Nephron progenitor cell (in vitro differentiated cells): ENCODE measurements at regions not wholly inside any gene's neighbourhood (a gene's known extent, or its start where the extent isn't known, plus 50 kb on each side); places are given as distances from the start of the nearest gene placed in this dataset.

Source experiments
- DNase-seq: peaks from one replicate; pipeline ENCODE4 v3.0.0; 2021
- H3K27ac Mint-ChIP-seq: 2 replicates; pipeline ENCODE4 v1.8.0; 2021; ENCODE audit warnings: mild to moderate bottlenecking, moderate library complexity, mixed read lengths
- H3K27me3 Mint-ChIP-seq: 2 replicates; pipeline ENCODE4 v1.8.0; 2021; ENCODE audit warnings: mild to moderate bottlenecking, low read depth, mixed read lengths; ENCODE audit not compliant: poor library complexity
- H3K36me3 Mint-ChIP-seq: 2 replicates; pipeline ENCODE4 v1.8.0; 2021; ENCODE audit warnings: low read depth, mixed read lengths
- H3K4me1 Mint-ChIP-seq: 2 replicates; pipeline ENCODE4 v1.8.0; 2021; ENCODE audit warnings: mixed read lengths
- H3K4me3 Mint-ChIP-seq: 2 replicates; pipeline ENCODE4 v1.8.0; 2021; ENCODE audit warnings: mild to moderate bottlenecking, moderate library complexity, mixed read lengths
- H3K9me3 Mint-ChIP-seq: 2 replicates; pipeline ENCODE4 v1.8.0; 2021; ENCODE audit warnings: mild to moderate bottlenecking, moderate library complexity, mixed read lengths
- TF ChIP-seq, protein P1 (sequence below): fragments of 200-600 bp; sonication (generic); IDR thresholded peaks from 2 replicates; pipeline ENCODE4 v1.5.0; 2021; ENCODE audit warnings: antibody characterized with exemption

GRCh38 chr3:144102421-144102820 lies 130.8 kb downstream of the DIPK2A start:
- no peak overlapping the region for H3K4me3 Mint-ChIP-seq
- TF ChIP-seq, protein P1, sequence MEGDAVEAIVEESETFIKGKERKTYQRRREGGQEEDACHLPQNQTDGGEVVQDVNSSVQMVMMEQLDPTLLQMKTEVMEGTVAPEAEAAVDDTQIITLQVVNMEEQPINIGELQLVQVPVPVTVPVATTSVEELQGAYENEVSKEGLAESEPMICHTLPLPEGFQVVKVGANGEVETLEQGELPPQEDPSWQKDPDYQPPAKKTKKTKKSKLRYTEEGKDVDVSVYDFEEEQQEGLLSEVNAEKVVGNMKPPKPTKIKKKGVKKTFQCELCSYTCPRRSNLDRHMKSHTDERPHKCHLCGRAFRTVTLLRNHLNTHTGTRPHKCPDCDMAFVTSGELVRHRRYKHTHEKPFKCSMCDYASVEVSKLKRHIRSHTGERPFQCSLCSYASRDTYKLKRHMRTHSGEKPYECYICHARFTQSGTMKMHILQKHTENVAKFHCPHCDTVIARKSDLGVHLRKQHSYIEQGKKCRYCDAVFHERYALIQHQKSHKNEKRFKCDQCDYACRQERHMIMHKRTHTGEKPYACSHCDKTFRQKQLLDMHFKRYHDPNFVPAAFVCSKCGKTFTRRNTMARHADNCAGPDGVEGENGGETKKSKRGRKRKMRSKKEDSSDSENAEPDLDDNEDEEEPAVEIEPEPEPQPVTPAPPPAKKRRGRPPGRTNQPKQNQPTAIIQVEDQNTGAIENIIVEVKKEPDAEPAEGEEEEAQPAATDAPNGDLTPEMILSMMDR, result no peak
- no peak overlapping the region for H3K27ac Mint-ChIP-seq
- no peaks in the 10 kb centered on the region for H3K36me3 Mint-ChIP-seq
- peaks cover 11% of the 10 kb centered on the region for H3K9me3 Mint-ChIP-seq
- no peak for DNase-seq
- no peaks in the 10 kb centered on the region for H3K4me1 Mint-ChIP-seq
- H3K27me3 Mint-ChIP-seq, result peaks cover 7% of the 10 kb centered on the region

- Mint-ChIP-seq H3K4me1 (no peaks in the 10 kb centered on the region), H3K27me3 (peaks cover 7% of the 10 kb centered on the region), H3K4me3 (no peak overlapping the region), H3K36me3 (no peaks in the 10 kb centered on the region), H3K9me3 (peaks cover 11% of the 10 kb centered on the region), H3K27ac (no peak overlapping the region)
- no peak for DNase-seq
- TF ChIP-seq, protein P1, result no peak
Measured at GRCh38 chr3:144104186-144104585, 132.6 kb downstream of the DIPK2A start.

DNA sequence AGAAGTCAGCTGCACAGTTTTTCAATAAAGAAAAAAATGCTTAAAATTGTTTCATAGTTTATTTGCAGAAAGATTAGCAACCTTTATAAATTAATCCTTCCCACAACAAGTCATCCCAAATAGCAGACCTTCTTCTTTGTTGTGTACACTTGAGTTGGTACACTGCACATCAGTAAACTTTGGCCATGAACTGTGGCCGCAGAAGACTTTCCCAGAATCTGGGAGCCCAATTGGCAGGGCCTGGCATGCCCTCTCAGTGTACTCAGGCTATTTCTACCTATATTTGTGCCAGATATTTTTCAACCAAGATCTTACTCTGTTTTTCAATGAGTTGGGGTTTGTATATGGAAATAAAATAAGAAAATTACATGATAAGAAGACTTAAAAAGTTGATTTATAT lies 133.1 kb downstream of the DIPK2A start:
- no peak overlapping the region for H3K27ac Mint-ChIP-seq
- peaks cover 7% of the 10 kb centered on the region for H3K27me3 Mint-ChIP-seq
- peaks cover 11% of the 10 kb centered on the region for H3K9me3 Mint-ChIP-seq
- TF ChIP-seq, protein P1, result no peak
- no peaks in the 10 kb centered on the region for H3K36me3 Mint-ChIP-seq
- DNase-seq, result no peak
- no peak overlapping the region for H3K4me3 Mint-ChIP-seq
- H3K4me1 Mint-ChIP-seq, result no peaks in the 10 kb centered on the region

DNA sequence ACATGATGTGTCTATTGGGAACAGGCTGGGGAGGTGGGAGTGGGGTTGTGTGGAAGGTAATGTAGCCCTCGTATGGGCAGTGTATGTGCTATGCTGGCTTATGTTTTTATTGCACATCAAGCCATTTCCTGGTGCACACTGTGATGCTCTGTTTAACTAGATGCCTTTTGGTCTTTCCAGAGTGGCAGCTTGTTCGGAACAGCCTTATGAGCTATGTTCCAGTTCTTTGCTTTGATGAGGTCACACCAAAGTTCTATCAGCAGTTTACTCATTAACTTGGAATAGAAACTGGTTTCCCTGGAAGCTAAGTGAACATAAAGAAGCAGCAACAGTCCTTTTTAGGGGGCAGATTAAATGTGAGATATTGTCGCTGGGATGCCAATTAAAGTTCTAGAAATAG lies 133.9 kb downstream of the DIPK2A start:
- Mint-ChIP-seq H3K4me3 (no peak overlapping the region), H3K27me3 (peaks cover 4% of the 10 kb centered on the region), H3K36me3 (no peaks in the 10 kb centered on the region), H3K4me1 (no peaks in the 10 kb centered on the region), H3K27ac (no peak overlapping the region), H3K9me3 (peaks cover 4% of the 10 kb centered on the region)
- DNase-seq, result no peak
- TF ChIP-seq, protein P1, result no peak

DNA sequence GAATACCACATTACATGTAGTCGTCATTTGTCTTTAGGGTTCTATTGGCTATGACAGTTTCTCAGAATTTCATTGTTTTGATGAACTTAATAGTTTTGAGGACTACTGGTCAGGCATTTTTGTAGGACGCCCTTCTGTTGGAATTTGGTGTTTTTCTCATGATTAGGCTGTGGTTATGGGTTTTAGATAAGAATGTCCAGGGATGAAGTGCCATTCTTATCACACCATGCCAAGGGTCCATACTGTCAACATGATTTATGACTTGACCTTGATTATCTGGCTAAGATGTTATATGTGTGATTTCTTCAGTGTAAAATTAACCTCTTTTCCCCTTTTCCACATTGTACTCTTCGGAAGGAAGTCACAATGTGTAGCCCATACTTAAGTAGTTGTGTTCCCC lies 135.3 kb downstream of the DIPK2A start:
- TF ChIP-seq, protein P1, result no peak
- Mint-ChIP-seq H3K27me3 (peaks cover 4% of the 10 kb centered on the region), H3K36me3 (no peaks in the 10 kb centered on the region), H3K27ac (no peak overlapping the region), H3K4me1 (no peaks in the 10 kb centered on the region), H3K9me3 (no peaks in the 10 kb centered on the region), H3K4me3 (no peak overlapping the region)
- DNase-seq, result no peak

DNA sequence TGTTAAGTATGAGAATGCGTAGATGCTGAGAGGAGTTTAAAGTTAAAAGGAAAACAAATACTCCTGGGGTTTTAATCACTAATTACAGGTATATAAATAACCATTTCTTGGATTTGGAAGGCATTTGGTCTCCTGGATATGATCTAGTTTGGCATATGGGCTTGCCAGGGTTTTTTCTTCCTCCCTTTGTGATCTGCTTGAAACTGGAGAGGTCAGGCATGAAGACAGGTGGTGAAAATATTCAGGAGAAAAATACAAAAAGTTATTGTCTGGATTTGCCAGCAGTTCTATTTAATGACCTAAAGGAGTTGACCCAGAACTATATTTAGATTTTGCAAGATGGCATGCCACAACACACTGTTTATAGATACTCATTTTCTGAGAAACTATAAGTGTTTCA lies 136.3 kb downstream of the DIPK2A start:
- H3K27ac Mint-ChIP-seq, result no peak overlapping the region
- H3K4me1 Mint-ChIP-seq, result no peaks in the 10 kb centered on the region
- no peak for DNase-seq
- TF ChIP-seq, protein P1, result no peak
- H3K4me3 Mint-ChIP-seq, result no peak overlapping the region
- no peaks in the 10 kb centered on the region for H3K9me3 Mint-ChIP-seq
- H3K36me3 Mint-ChIP-seq, result no peaks in the 10 kb centered on the region
- peaks cover 4% of the 10 kb centered on the region for H3K27me3 Mint-ChIP-seq
